ENCODE measurements at regions not wholly inside any gene's neighbourhood (a gene's known extent, or its start where the extent isn't known, plus 50 kb on each side); places are given as distances from the start of the nearest gene placed in this dataset.
"Not testable (repeated sequence)": the region's sequence is repeated elsewhere in the genome, so short reads cannot be mapped to it uniquely, and the experiment has no call there.

DNA sequence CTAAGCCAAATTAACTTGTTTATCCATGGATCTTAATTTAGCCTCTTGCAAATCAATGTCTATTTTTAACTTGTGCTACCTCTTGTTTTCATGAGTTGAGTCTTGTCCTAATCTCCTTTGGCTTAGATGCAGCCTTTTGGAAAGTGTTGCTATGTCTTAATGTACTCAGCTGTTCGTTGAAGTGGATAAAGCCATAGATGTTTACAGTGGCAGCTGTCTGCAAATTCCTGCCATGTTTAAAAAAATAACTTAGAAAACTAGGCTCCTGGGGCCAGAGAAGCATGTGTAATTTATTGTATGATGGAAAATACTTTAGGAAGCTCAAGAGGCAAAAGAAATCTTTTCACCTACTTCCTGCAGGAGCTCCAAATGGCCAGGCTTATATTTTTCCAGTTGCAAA, 253.1 kb upstream of the RHOBTB1 start:
- ChIA-PET CTCF (no interaction called here), POLR2A (ENCODE audit: low non-redundant PET) (no interaction called here)
- Histone ChIP-seq H3K4me1 (ENCODE audit: insufficient read depth, low read length, poor library complexity, severe bottlenecking) (no peaks in the 10 kb centered on the region), H3K9me3 (ENCODE audit: low read depth, low read length, poor library complexity, severe bottlenecking) (no peaks in the 10 kb centered on the region), H3K27me3 (replicated peaks; ENCODE audit: insufficient read depth, low read depth, low read length, poor library complexity) (no peaks in the 10 kb centered on the region), H3K27ac (ENCODE audit: low read depth, low read length, poor library complexity, severe bottlenecking) (no peak overlapping the region), H3K4me3 (ENCODE audit: low read depth, low read length, poor library complexity, severe bottlenecking) (no peak overlapping the region), H3K36me3 (ENCODE audit: insufficient read depth, low read length, poor library complexity, severe bottlenecking) (no peaks in the 10 kb centered on the region)
- BruUV-seq (replicated peaks): no TSS peak
- intact Hi-C loops (cut with micrococcal nuclease; ENCODE audit: unreplicated experiment): no loop called here
- TF ChIP-seq, protein P1, sequence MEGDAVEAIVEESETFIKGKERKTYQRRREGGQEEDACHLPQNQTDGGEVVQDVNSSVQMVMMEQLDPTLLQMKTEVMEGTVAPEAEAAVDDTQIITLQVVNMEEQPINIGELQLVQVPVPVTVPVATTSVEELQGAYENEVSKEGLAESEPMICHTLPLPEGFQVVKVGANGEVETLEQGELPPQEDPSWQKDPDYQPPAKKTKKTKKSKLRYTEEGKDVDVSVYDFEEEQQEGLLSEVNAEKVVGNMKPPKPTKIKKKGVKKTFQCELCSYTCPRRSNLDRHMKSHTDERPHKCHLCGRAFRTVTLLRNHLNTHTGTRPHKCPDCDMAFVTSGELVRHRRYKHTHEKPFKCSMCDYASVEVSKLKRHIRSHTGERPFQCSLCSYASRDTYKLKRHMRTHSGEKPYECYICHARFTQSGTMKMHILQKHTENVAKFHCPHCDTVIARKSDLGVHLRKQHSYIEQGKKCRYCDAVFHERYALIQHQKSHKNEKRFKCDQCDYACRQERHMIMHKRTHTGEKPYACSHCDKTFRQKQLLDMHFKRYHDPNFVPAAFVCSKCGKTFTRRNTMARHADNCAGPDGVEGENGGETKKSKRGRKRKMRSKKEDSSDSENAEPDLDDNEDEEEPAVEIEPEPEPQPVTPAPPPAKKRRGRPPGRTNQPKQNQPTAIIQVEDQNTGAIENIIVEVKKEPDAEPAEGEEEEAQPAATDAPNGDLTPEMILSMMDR (conservative IDR thresholded peaks at IDR 0.05; ENCODE audit: low read depth, low read length): no peak
- no peak for TF ChIP-seq EZH2 (IDR thresholded peaks at IDR 0.05; ENCODE audit: borderline replicate concordance, low read depth, low read length, poor library complexity, severe bottlenecking)
- DNase-seq (ENCODE audit: low spot score): no peak

DNA sequence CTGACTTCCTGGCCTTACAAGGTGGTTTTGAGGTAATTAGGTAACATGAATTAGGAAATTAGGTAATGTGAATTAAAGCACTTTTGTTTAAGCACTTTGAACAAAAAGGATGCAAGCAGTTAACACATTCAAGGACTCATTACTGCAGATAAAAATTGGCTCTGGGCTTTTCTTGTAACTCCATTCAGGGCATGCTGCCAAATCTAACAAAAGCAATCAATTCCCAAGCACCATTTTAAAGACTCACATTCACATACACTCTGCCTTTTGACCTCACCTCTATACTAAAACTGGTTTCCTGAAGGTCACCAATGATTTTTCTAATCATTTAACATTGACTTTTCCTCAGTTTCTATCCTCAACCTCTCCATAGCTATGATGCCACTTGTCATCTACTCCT, 251.2 kb upstream of the RHOBTB1 start:
- Histone ChIP-seq H3K27ac (ENCODE audit: low read depth, low read length, poor library complexity, severe bottlenecking) (no peak overlapping the region), H3K36me3 (ENCODE audit: insufficient read depth, low read length, poor library complexity, severe bottlenecking) (no peaks in the 10 kb centered on the region), H3K9me3 (ENCODE audit: low read depth, low read length, poor library complexity, severe bottlenecking) (no peaks in the 10 kb centered on the region), H3K27me3 (replicated peaks; ENCODE audit: insufficient read depth, low read depth, low read length, poor library complexity) (no peaks in the 10 kb centered on the region), H3K4me1 (ENCODE audit: insufficient read depth, low read length, poor library complexity, severe bottlenecking) (no peaks in the 10 kb centered on the region), H3K4me3 (ENCODE audit: low read depth, low read length, poor library complexity, severe bottlenecking) (no peak overlapping the region)
- no peak for DNase-seq (ENCODE audit: low spot score)
- ChIA-PET POLR2A (ENCODE audit: low non-redundant PET) (no interaction called here), CTCF (no interaction called here)
- intact Hi-C loops (cut with micrococcal nuclease; ENCODE audit: unreplicated experiment): no loop called here
- TF ChIP-seq, protein P1 (conservative IDR thresholded peaks at IDR 0.05; ENCODE audit: low read depth, low read length): no peak
- no peak for TF ChIP-seq EZH2 (IDR thresholded peaks at IDR 0.05; ENCODE audit: borderline replicate concordance, low read depth, low read length, poor library complexity, severe bottlenecking)
- no TSS peak for BruUV-seq (replicated peaks)

DNA sequence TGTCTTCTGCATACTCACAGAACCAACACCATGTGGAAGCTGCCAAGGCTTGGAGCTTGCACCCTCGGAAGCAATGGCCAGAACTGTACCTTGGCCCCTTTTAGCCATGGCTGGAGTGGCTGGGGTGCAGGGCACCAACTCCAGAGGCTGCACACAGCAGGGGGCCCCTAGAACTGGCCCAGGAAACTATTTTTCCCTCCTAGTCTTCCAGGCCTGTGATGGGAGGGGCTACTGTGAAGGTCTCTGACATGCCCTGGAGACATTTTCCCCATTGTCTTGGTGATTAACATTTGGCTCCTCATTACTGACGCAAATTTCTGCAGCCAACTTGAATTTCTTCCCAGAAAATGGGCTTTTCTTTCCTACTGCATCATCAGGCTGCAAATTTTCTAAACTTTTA, 248.6 kb upstream of the RHOBTB1 start:
- DNase-seq (ENCODE audit: low spot score); H3K27ac ChIP-seq (ENCODE audit: low read depth, low read length, poor library complexity, severe bottlenecking); H3K4me1 ChIP-seq (ENCODE audit: insufficient read depth, low read length, poor library complexity, severe bottlenecking); H3K36me3 ChIP-seq (ENCODE audit: insufficient read depth, low read length, poor library complexity, severe bottlenecking); POLR2A ChIA-PET (ENCODE audit: low non-redundant PET); H3K27me3 ChIP-seq (replicated peaks; ENCODE audit: insufficient read depth, low read depth, low read length, poor library complexity); CTCF ChIA-PET; BruUV-seq (replicated peaks); H3K9me3 ChIP-seq (ENCODE audit: low read depth, low read length, poor library complexity, severe bottlenecking); H3K4me3 ChIP-seq (ENCODE audit: low read depth, low read length, poor library complexity, severe bottlenecking): not testable (repeated sequence)
- intact Hi-C loops (cut with micrococcal nuclease; ENCODE audit: unreplicated experiment): loop anchor here (5.0 kb wide), 1 partner anchor 375 kb away; no protein-coding TSS in a partner anchor

DNA sequence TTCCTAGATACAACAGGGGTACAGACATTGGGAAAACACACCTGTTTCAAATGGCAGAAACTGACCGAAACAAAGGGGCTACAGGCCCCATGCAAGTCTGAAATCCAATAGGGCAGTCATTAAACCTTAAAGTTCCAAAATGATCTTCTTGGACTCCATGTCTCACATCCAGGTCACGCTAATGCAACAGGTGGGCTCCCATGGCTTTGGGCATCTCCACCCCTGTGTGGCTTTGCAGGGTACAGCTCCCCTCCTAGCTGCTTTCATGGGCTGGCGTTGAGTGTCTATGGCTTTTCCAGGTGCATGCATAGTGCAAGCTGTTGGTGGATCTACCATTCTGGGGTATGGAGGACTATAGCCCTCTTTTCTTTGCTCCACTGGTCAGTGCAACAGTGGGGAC, 248.1 kb upstream of the RHOBTB1 start:
- ChIA-PET POLR2A (ENCODE audit: low non-redundant PET) (no interaction called here), CTCF (no interaction called here)
- Histone ChIP-seq H3K4me1 (ENCODE audit: insufficient read depth, low read length, poor library complexity, severe bottlenecking) (no peaks in the 10 kb centered on the region), H3K36me3 (ENCODE audit: insufficient read depth, low read length, poor library complexity, severe bottlenecking) (no peaks in the 10 kb centered on the region), H3K27ac (ENCODE audit: low read depth, low read length, poor library complexity, severe bottlenecking) (no peak overlapping the region), H3K27me3 (replicated peaks; ENCODE audit: insufficient read depth, low read depth, low read length, poor library complexity) (no peaks in the 10 kb centered on the region), H3K9me3 (ENCODE audit: low read depth, low read length, poor library complexity, severe bottlenecking) (no peaks in the 10 kb centered on the region), H3K4me3 (ENCODE audit: low read depth, low read length, poor library complexity, severe bottlenecking) (no peak overlapping the region)
- no TSS peak for BruUV-seq (replicated peaks)
- TF ChIP-seq, protein P1 (conservative IDR thresholded peaks at IDR 0.05; ENCODE audit: low read depth, low read length): no peak
- no peak for TF ChIP-seq EZH2 (IDR thresholded peaks at IDR 0.05; ENCODE audit: borderline replicate concordance, low read depth, low read length, poor library complexity, severe bottlenecking)
- intact Hi-C loops (cut with micrococcal nuclease; ENCODE audit: unreplicated experiment): loop anchor here (5.0 kb wide), 1 partner anchor 375 kb away; no protein-coding TSS in a partner anchor
- no peak for DNase-seq (ENCODE audit: low spot score)
